GM12872 (cell line): ENCODE measurements at regions not wholly inside any gene's neighbourhood (a gene's known extent, or its start where the extent isn't known, plus 50 kb on each side); places are given as distances from the start of the nearest gene placed in this dataset.

Experiments
- TF ChIP-seq, protein P1 (sequence below): IDR thresholded peaks from 3 replicates; pipeline ENCODE4 v1.5.1; 2011; ENCODE audit warnings: low read depth, mild to moderate bottlenecking, low read length, moderate library complexity; ENCODE audit not compliant: insufficient read depth

DNA sequence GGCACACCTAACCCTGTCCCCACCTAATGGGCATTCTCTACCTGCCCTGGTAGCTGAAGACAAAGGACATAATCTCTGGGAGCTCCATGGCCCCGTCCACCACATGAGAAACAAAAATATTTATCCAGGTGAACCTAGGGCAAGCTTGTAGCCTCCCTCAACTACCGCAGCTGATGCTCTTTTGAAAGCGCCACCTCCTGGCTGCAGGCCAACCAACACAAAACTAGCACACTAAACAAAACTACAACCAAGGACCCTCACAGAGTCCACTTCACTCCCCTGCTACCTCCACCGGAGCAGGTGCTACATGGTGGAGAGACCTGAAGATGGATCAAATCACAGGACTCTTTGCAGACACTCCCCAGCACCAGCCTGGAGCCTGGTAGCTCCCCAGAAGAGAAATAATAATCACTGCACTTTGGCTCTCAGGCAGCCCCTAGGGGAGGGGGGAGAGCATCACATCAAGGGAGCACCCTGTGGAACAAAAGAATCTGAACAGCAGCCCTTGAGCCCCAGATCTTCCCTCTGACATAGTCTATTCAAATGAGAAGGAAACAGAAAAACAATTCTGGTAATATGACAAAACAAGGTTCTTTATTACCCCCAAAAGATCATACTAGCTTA, 111.3 kb upstream of the ATP8A1 start:
- TF ChIP-seq, protein P1, sequence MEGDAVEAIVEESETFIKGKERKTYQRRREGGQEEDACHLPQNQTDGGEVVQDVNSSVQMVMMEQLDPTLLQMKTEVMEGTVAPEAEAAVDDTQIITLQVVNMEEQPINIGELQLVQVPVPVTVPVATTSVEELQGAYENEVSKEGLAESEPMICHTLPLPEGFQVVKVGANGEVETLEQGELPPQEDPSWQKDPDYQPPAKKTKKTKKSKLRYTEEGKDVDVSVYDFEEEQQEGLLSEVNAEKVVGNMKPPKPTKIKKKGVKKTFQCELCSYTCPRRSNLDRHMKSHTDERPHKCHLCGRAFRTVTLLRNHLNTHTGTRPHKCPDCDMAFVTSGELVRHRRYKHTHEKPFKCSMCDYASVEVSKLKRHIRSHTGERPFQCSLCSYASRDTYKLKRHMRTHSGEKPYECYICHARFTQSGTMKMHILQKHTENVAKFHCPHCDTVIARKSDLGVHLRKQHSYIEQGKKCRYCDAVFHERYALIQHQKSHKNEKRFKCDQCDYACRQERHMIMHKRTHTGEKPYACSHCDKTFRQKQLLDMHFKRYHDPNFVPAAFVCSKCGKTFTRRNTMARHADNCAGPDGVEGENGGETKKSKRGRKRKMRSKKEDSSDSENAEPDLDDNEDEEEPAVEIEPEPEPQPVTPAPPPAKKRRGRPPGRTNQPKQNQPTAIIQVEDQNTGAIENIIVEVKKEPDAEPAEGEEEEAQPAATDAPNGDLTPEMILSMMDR, result peak; percentile 41

DNA sequence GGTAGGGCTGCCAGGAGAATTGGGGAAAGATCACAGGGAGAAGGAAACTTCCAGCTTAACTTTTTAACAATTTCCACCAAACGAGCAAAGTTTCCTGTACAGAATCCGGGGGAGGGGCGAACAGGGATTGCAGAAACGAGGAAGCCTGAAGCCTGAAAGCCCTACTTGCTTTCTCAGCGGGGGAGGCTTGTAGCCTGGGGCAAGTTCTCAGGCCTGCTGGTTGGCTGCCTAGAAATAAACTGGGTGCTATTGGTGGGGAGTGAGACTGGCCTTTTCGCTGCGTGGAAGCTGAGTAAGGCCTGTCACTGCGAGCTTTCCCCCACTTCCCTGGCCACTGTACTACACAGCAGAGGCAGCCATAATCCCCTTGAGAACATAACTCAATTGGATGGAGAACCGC, 110.8 kb upstream of the ATP8A1 start:
- TF ChIP-seq, protein P1, result no peak

DNA sequence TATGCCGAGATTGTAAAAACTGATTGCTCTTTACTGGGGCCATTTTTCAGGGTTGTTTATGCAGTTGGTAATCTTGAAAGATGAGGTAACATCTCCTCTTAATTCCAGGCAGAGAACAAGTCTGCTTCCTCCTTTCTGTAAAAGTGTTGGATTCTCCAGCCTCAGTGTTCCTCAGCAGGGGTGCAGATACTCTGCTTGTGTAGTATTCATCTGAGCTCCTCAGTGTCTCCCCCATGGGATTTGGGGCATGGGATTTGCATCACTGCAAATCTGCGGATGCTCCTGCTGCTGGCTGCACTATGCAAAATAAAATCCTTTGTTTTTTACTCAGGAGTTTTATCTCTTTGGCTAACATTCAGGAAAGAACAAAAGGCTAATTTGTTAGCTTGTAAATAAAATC, 104.9 kb upstream of the ATP8A1 start:
- TF ChIP-seq, protein P1, result no peak

DNA sequence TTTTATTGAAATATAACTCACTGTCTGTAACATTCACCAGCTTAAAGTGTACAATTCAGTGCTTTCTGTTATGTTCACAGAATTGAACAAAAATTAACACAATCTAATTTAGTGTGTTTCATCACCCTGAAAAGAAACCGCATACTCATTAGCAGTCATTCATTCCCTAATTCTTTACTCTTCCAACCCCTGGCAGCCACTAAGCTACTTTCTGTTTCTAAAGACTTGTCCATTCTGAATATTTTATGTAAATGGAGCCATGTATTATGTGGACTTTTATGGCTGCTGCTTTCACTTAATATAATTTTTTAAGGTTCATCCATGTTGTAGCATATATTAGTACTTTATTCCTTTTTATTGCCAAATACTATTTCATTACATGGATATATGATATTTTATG, 94.7 kb upstream of the ATP8A1 start:
- TF ChIP-seq, protein P1, result no peak

DNA sequence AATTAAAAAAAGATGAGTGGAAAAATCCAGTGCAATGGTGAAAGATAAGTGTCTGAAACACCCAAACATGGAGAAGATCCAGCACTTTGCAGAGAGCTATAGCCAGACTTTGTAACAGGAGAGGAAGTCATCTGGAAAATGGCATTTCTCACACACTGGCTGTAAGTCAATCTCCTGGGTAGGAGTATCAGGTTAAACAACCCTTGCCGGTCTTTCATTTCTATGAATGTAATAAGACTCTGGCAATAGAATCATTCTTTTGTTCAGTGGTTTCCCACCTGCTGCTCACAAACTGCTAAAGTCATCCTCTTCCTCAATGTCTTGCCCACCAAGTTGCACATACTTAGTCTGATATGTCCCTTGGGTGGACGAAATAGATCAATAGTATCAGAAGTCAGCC, 94.0 kb upstream of the ATP8A1 start:
- TF ChIP-seq, protein P1, result no peak

DNA sequence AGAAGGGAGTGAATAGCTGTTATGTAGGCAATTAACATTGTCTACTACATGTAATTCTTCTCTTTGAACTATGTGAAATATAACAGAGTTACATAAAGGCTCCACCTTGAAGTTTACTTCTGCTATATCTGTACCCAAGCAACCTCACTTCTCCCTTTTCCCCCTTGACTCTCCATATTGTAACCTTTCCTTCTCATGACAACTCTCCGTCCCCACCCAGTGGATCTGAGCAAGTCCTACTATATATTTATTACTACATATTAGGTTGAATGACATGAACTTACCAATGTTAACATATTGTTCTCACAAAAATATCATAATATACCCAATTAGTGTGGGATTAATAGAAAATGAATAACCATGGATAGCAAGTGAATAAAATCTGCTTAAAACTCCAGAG, 93.2 kb upstream of the ATP8A1 start:
- TF ChIP-seq, protein P1, result 0 out of 3 replicates have a peak, but pooled peaks have one; percentile 28

DNA sequence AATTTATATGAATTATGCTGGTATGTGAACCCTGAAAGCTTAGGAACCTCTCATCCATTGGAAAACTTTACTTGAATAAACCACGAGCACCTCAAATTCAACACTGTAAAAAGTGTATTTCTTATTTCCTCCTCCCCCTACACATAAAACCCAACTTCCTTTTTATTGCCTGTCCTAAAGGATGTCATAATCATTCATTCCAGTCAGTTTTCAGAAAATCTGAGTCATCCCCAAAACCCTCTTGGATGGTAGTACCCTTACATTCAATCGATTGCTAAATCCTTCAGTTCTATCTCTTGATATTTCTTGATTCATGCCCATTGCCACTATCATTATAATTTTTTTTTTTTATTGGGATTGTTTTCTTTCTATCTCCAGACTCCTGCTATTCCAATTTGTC, 91.1 kb upstream of the ATP8A1 start:
- TF ChIP-seq, protein P1, result no peak
